Hepatocyte (in vitro differentiated cells): ENCODE measurements at regions not wholly inside any gene's neighbourhood (a gene's known extent, or its start where the extent isn't known, plus 50 kb on each side); places are given as distances from the start of the nearest gene placed in this dataset.

Experiments
- DNase-seq: peaks from one replicate; pipeline ENCODE4 v3.0.0-alpha.2; 2016; ENCODE audit warnings: low spot score
- H2AFZ ChIP-seq: fragments of 200-600 bp; sonication (generic); 2 replicates; pipeline ENCODE4 v1.6.0; 2016; ENCODE audit warnings: antibody characterized with exemption, mild to moderate bottlenecking
- H3K27ac ChIP-seq: fragments of 200-600 bp; sonication (generic); 2 replicates; pipeline ENCODE4 v1.5.1; 2016; ENCODE audit warnings: mild to moderate bottlenecking
- H3K27me3 ChIP-seq: fragments of 200-600 bp; sonication (generic); 2 replicates; pipeline ENCODE4 v1.6.1; 2016
- H3K36me3 ChIP-seq: fragments of 200-600 bp; sonication (generic); replicated peaks from 2 replicates; pipeline ENCODE4 v1.5.1; 2016; ENCODE audit warnings: low read depth; ENCODE audit not compliant: insufficient read depth
- H3K4me1 ChIP-seq: fragments of 200-600 bp; sonication (generic); 2 replicates; pipeline ENCODE4 v1.5.1; 2016; ENCODE audit warnings: mild to moderate bottlenecking, moderate library complexity; ENCODE audit not compliant: insufficient read depth
- H3K4me2 ChIP-seq: fragments of 200-600 bp; sonication (generic); 2 replicates; pipeline ENCODE4 v1.6.0; 2016
- H3K4me3 ChIP-seq: fragments of 200-600 bp; sonication (generic); 2 replicates; pipeline ENCODE4 v1.5.1; 2016; ENCODE audit warnings: mild to moderate bottlenecking
- H3K79me2 ChIP-seq: fragments of 200-600 bp; sonication (generic); 2 replicates; pipeline ENCODE4 v1.6.0; 2017; ENCODE audit warnings: mild to moderate bottlenecking
- H3K9me2 ChIP-seq: fragments of 200-600 bp; sonication (generic); replicated peaks from 2 replicates; pipeline ENCODE4 v1.6.0; 2017; ENCODE audit warnings: mild to moderate bottlenecking; ENCODE audit not compliant: insufficient read depth
- H3K9me3 ChIP-seq: fragments of 200-600 bp; sonication (generic); 2 replicates; pipeline ENCODE4 v1.5.1; 2016; ENCODE audit warnings: low read depth, mild to moderate bottlenecking
- H4K20me1 ChIP-seq: fragments of 200-600 bp; sonication (generic); 2 replicates; pipeline ENCODE4 v1.6.0; 2016; ENCODE audit warnings: mild to moderate bottlenecking; ENCODE audit not compliant: insufficient read depth, poor library complexity, severe bottlenecking
- CTCF ChIP-seq: fragments of 200-600 bp; sonication (generic); IDR thresholded peaks from 2 replicates; pipeline ENCODE4 v1.5.1; 2016; ENCODE audit warnings: antibody characterized with exemption, mild to moderate bottlenecking; ENCODE audit not compliant: poor library complexity
- EZH2 ChIP-seq: fragments of 200-600 bp; sonication (generic); IDR thresholded peaks from 2 replicates; pipeline ENCODE4 v1.6.1; 2016; ENCODE audit warnings: antibody characterized with exemption, mild to moderate bottlenecking, borderline replicate concordance
- EZH2phosphoT487 ChIP-seq: fragments of 200-600 bp; sonication (generic); IDR thresholded peaks from one replicate; pipeline ENCODE4 v1.6.1; 2018; ENCODE audit warnings: antibody characterized with exemption, mild to moderate bottlenecking, low read depth, moderate library complexity; ENCODE audit not compliant: unreplicated experiment, severe bottlenecking
- WGBS: methylation state at CpG from one replicate; pipeline ENCODE4 v1.1.6; 2016; ENCODE audit warnings: low lambda C conversion rate; ENCODE audit errors: missing lambda C conversion rate; 5-methylcytosine and 5-hydroxymethylcytosine counted together

GRCh38 chr2:140041239-140041638, 1261.0 kb upstream of the NXPH2 start:
- Histone ChIP-seq H3K9me2 (no peaks in the 10 kb centered on the region), H4K20me1 (no peaks in the 10 kb centered on the region), H3K9me3 (no peaks in the 10 kb centered on the region), H3K4me2 (no peak overlapping the region), H3K4me1 (no peaks in the 10 kb centered on the region), H3K4me3 (no peak overlapping the region), H3K79me2 (no peaks in the 10 kb centered on the region), H2AFZ (no peak overlapping the region), H3K27ac (no peak overlapping the region), H3K27me3 (no peaks in the 10 kb centered on the region), H3K36me3 (no peaks in the 10 kb centered on the region)
- TF ChIP-seq EZH2phosphoT487 (no peak), EZH2 (no peak), CTCF (no peak)
- no peak for DNase-seq
- 78% methylated on average over 1 of the region's 1 CpG for WGBS

GRCh38 chr2:140033638-140034037, 1253.4 kb upstream of the NXPH2 start:
- TF ChIP-seq EZH2phosphoT487, result no peak
- no peak for TF ChIP-seq EZH2
- no peak for TF ChIP-seq CTCF
- no peaks in the 10 kb centered on the region for H4K20me1 ChIP-seq
- H2AFZ ChIP-seq, result no peak overlapping the region
- no peaks in the 10 kb centered on the region for H3K4me1 ChIP-seq
- H3K4me2 ChIP-seq, result no peak overlapping the region
- no peaks in the 10 kb centered on the region for H3K9me3 ChIP-seq
- H3K27ac ChIP-seq, result no peak overlapping the region
- no peak overlapping the region for H3K4me3 ChIP-seq
- H3K27me3 ChIP-seq, result no peaks in the 10 kb centered on the region
- no peaks in the 10 kb centered on the region for H3K79me2 ChIP-seq
- no peaks in the 10 kb centered on the region for H3K9me2 ChIP-seq
- WGBS, result 85% methylated on average over 2 of the region's 2 CpGs
- DNase-seq, result no peak
- H3K36me3 ChIP-seq, result no peaks in the 10 kb centered on the region

- TF ChIP-seq EZH2phosphoT487, result no peak
- no peak for TF ChIP-seq EZH2
- no peak for TF ChIP-seq CTCF
- no peaks in the 10 kb centered on the region for H3K9me2 ChIP-seq
- WGBS, result 91% methylated on average over 1 of the region's 1 CpG
- H3K27ac ChIP-seq, result no peak overlapping the region
- DNase-seq, result no peak
- no peak overlapping the region for H3K4me2 ChIP-seq
- H3K4me3 ChIP-seq, result no peak overlapping the region
- no peaks in the 10 kb centered on the region for H3K4me1 ChIP-seq
- H3K36me3 ChIP-seq, result no peaks in the 10 kb centered on the region
- H2AFZ ChIP-seq, result no peak overlapping the region
- H3K9me3 ChIP-seq, result no peaks in the 10 kb centered on the region
- no peaks in the 10 kb centered on the region for H3K27me3 ChIP-seq
- no peaks in the 10 kb centered on the region for H3K79me2 ChIP-seq
- no peaks in the 10 kb centered on the region for H4K20me1 ChIP-seq
Observed at GRCh38 chr2:140027966-140028365, 1247.8 kb upstream of the NXPH2 start.

- Histone ChIP-seq H3K4me2 (no peak overlapping the region), H3K9me2 (no peaks in the 10 kb centered on the region), H3K27ac (no peak overlapping the region), H3K4me1 (no peaks in the 10 kb centered on the region), H3K36me3 (no peaks in the 10 kb centered on the region), H3K27me3 (no peaks in the 10 kb centered on the region), H3K4me3 (no peak overlapping the region), H2AFZ (no peak overlapping the region), H4K20me1 (no peaks in the 10 kb centered on the region), H3K79me2 (no peaks in the 10 kb centered on the region), H3K9me3 (no peaks in the 10 kb centered on the region)
- WGBS, result 96% methylated on average over 7 of the region's 7 CpGs
- DNase-seq, result no peak
- no peak for TF ChIP-seq CTCF
- TF ChIP-seq EZH2, result no peak
Observed at GRCh38 chr2:140027320-140027719, 1247.1 kb upstream of the NXPH2 start.
